ENCODE measurements at regions not wholly inside any gene's neighbourhood (a gene's known extent, or its start where the extent isn't known, plus 50 kb on each side); places are given as distances from the start of the nearest gene placed in this dataset.

- no peak for DNase-seq
Measured at GRCh38 chr1:36743286-36744005, 260.7 kb upstream of the CSF3R start.

- DNase-seq, result no peak
Measured at GRCh38 chr1:36741066-36741465, 258.4 kb upstream of the CSF3R start.

GRCh38 chr1:36740446-36740845, 257.7 kb upstream of the CSF3R start:
- no peak for DNase-seq

- no peak for DNase-seq
Measured at GRCh38 chr1:36739703-36740289, 257.1 kb upstream of the CSF3R start.

- DNase-seq, result no peak
Measured at GRCh38 chr1:36738245-36738644, 255.5 kb upstream of the CSF3R start.

GRCh38 chr1:36737767-36738166, 255.1 kb upstream of the CSF3R start:
- DNase-seq, result no peak

- DNase-seq, result no peak
Measured at GRCh38 chr1:36737038-36737555, 254.4 kb upstream of the CSF3R start.

- DNase-seq, result no peak
Measured at GRCh38 chr1:36735939-36736730, 253.4 kb upstream of the CSF3R start.

- DNase-seq, result no peak
Measured at GRCh38 chr1:36735436-36735835, 252.7 kb upstream of the CSF3R start.

- no peak for DNase-seq
Measured at GRCh38 chr1:36734356-36734755, 251.6 kb upstream of the CSF3R start.

- DNase-seq, result no peak
Measured at GRCh38 chr1:36733748-36734147, 251.0 kb upstream of the CSF3R start.

GRCh38 chr1:36732015-36732356, 249.3 kb upstream of the CSF3R start:
- DNase-seq, result no peak

- no peak for DNase-seq
Measured at GRCh38 chr1:36731226-36732014, 248.7 kb upstream of the CSF3R start.

- no peak for DNase-seq
Measured at GRCh38 chr1:36730599-36730998, 247.9 kb upstream of the CSF3R start.

- DNase-seq, result no peak
Measured at GRCh38 chr1:36729716-36730510, 247.2 kb upstream of the CSF3R start.

- DNase-seq, result no peak
Measured at GRCh38 chr1:36729289-36729688, 246.6 kb upstream of the CSF3R start.

GRCh38 chr1:36728846-36729245, 246.1 kb upstream of the CSF3R start:
- no peak for DNase-seq

GRCh38 chr1:36728051-36728450, 245.3 kb upstream of the CSF3R start:
- DNase-seq, result no peak

GRCh38 chr1:36725151-36725550, 242.4 kb upstream of the CSF3R start:
- no peak for DNase-seq

- no peak for DNase-seq
Measured at GRCh38 chr1:36723813-36724212, 241.1 kb upstream of the CSF3R start.

- no peak for DNase-seq
Measured at GRCh38 chr1:36722871-36723270, 240.2 kb upstream of the CSF3R start.

GRCh38 chr1:36721261-36721660, 238.5 kb upstream of the CSF3R start:
- DNase-seq, result no peak

Measured in GF-D8 (cell line).